Inferior parietal cortex (tissue), 1 donor: ENCODE measurements at regions not wholly inside any gene's neighbourhood (a gene's known extent, or its start where the extent isn't known, plus 50 kb on each side); places are given as distances from the start of the nearest gene placed in this dataset.

Source experiments
- DNase-seq: peaks from one replicate; pipeline ENCODE4 v3.0.0-alpha.2; 2016; ENCODE audit errors: extremely low spot score

DNA sequence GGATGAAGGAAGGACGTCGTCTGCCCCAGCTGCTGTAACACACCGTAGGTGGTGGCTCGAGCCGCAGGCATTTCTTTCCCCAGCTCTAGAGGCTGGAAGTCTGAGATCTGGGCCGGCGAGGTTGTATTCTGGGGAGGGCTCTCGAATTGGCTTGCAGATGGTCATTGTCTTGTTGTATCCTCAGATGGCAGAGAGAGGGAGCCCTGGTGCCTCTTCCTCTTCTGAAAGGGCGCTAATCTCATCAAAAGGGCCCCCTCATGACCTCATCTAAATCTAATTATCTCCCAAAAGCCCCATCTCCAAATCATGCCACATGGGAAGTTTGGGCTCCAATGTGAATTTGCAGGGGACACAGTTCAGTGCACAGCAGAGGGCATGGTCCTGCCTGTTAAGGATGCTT lies 109.0 kb downstream of the SIK1 start:
- no peak for DNase-seq

GRCh38 chr21:43317254-43317748 lies 109.6 kb downstream of the SIK1 start:
- DNase-seq: no peak

- no peak for DNase-seq
Observed at GRCh38 chr21:43316156-43316845, 110.6 kb downstream of the SIK1 start.

DNA sequence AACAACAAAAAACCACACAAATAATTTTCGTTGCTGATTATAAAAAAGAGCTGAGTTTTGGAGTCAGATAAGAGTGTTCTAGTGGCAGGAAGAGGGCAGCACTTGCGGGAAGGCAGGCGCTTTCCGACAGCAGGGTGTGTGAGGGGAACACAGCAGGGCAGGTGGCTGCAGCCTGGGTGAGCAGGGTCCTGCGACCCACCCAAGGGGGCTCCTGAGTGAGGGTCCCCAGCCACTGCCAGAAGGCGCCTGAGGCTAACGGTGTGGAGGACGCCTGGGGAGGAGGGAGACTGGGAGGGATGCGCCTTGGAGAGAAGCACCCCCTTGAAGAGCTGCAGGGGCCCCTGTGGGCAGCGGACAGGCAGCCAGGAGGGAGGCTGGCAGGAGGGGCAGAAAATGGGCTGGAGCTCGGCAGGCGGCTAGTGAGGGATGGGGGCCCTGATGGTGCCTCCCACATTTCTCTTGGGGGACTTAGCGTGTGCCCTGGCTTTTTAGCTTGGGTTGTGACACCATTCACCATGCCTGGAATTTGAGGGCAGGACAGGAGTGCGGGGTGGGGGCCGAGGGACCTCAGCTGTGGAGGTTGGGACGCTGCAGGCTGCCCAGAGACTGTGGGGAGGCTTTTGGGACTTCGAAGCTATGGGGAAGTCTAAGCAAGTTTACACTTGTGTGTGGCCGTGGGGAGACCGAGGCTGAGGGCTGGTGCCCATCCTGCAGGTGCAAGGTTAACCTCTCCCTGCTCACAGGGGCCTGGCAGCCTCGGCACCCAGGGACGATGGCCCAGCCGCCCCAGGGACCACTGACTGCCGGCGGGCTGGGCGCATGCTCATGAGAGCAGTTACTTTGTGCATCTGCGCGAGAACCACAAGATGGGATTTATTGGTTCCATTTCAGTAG lies 111.4 kb downstream of the SIK1 start:
- DNase-seq: no peak

DNA sequence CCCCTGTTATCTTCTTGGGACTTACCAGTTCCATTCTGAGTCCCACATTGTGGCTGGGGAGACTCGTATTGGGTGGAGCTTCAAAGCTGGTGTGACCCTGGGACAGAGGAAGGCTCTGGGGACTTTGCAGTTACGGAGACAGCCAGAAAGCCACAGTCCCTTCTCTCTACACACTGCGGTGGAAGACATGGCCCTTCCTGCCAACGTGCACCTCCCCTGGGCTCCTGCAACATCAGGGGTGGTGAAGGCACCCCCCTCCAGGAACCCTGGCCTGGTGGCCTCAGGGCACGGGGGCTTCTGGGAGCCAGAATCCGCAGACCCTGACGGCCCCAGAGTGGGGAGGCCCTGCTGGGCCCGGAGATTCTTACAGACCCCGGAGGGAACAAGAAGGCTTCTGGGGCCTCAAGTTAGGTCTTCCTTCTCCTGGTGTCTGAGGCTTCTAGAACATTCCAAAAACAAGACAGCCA lies 113.0 kb downstream of the SIK1 start:
- no peak for DNase-seq

- DNase-seq: no peak
Observed at GRCh38 chr21:43313221-43313938, 113.6 kb downstream of the SIK1 start.

- no peak for DNase-seq
Observed at GRCh38 chr21:43312751-43313169, 114.2 kb downstream of the SIK1 start.

DNA sequence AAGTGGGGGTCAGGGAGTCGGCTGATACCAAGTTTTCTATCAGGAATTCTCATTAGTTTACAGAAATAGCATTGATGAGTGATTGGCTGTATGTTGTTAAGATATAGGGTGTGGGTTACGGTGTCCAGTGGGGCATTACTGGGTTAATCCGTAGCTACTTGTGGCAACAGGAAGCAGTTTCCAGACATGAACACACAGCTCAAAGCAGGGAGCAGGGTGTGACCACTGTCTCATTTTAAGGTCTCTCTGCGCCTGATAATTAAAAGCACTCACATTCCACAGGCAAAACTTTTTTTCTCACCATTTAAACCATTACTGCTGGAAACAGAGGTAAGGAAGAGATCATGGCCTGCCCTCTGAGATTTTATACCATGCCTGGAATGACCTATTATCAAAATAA lies 114.9 kb downstream of the SIK1 start:
- no peak for DNase-seq

- no peak for DNase-seq
Observed at GRCh38 chr21:43311301-43311817, 115.6 kb downstream of the SIK1 start.

GRCh38 chr21:43308815-43309283 lies 118.1 kb downstream of the SIK1 start:
- DNase-seq: no peak

- DNase-seq: no peak
Observed at GRCh38 chr21:43308101-43308814, 118.7 kb downstream of the SIK1 start.

- no peak for DNase-seq
Observed at GRCh38 chr21:43307677-43308070, 119.3 kb downstream of the SIK1 start.

GRCh38 chr21:43306911-43307676 lies 119.8 kb downstream of the SIK1 start:
- no peak for DNase-seq

GRCh38 chr21:43306391-43306790 lies 120.5 kb downstream of the SIK1 start:
- DNase-seq: no peak

GRCh38 chr21:43305811-43306311 lies 121.1 kb downstream of the SIK1 start:
- no peak for DNase-seq

- DNase-seq: no peak
Observed at GRCh38 chr21:43305336-43305665, 121.6 kb downstream of the SIK1 start.

DNA sequence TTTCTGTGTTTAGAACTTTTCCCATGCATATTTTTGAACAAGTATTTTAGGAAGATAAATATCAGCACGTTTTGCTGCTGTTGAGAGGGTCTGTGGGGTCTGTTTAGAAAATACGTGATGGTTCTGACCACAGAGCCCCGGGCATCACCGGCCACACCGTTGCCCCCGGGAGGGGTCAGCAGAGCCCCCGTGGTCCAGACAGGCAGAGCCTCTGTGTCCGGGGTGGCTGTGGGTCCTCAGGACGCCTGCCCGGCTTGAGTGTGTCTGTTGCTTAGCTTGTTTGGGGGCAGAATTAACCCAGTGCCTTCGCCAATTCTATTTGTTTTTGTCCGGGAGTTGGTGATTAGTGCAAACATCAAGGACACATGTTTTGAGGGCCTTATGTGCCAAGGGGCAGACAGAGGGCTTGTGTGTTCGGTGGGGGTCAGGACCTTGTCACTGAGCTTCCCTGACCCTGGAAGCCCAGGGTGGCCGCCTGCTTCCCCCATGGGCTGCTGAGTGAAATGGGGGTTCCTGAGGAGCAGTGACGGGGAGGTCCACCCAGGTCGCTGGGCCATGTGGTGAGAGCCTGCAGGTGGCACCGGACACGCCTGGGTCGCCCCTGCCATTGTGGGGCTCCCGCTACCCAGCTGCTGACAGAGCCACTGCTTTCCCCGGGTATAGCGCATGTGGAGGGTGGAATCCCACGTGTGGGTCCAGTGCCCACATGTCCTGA lies 122.2 kb downstream of the SIK1 start:
- no peak for DNase-seq

DNA sequence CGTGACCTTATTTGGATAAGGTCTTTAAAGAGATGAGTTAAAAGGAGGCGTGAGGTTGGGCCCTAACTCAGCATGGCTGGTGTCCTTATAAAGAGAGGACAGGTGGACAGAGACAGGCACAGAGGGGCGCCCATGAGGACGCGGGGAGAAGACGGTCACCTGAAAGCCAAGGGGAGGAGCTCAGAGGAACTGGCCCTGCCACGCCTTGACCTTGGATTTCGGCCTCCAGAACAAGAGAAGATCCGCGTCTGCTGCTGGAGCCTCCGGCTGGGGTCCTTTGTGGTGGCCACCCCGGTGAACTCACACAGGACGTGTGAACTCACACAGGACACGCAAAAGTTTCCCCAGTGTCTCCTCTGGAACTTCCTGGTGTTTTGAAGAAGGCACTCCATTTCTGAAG lies 122.7 kb downstream of the SIK1 start:
- DNase-seq: no peak

DNA sequence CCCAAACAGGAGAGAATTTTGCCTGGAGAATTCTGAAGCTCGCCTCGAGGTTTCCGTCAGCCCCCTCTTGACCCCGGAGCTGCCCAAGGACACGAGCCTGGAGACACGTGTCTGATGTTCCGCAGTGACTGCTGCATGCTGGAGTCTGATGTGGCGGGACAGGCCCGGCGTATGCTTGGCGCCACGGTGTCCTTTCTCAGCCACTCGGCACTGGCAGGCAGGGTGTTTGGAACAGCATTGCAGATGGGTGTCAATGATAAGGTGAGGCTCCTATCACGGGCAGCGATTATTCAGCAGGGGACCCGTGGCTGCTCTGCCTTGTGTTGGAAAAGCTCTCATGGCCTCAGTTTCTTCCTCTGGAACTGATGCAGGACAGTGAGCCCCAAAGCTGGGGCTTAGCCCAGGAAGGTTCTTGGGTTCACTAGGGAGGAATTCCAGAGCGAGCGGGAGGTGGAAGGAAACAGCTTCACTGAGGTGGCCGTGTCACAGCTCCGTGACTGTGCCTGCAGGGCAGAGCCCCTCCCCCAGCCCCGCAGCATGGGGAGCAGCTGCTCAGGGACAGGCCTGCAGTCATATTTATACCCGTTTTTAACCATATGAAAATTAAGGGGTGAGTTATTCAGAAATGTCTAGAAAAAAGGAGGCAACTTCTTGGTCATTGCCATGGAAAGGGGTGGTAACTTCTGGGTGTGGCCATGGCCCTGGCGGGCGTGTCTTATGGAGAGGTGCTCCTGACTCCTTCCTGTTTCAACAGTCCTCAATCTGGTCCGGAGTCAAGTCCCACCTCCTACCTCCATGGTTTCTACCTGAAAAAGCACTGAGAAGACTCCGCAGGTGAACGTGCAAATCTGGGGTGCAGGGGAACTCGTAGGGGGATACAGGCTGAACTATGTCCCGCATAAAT lies 123.4 kb downstream of the SIK1 start:
- no peak for DNase-seq
